Body of pancreas (tissue), 4 donors: ENCODE measurements at regions not wholly inside any gene's neighbourhood (a gene's known extent, or its start where the extent isn't known, plus 50 kb on each side); places are given as distances from the start of the nearest gene placed in this dataset.

Source experiments
- ATAC-seq: fragments of 150-250 bp; one replicate; pipeline ENCODE4 v1.9.1; 2016
- DNase-seq, 4 donors: peaks; one replicate each; pipeline ENCODE4 v3.0.0-alpha.2; 2019
- H3K27ac ChIP-seq, 4 donors: fragments of 200-600 bp; sonication (generic); 1 replicate in 3 of 4; 2 replicates in 1 of 4; pipeline versions ENCODE4 v1.5.1 to v1.6.1; 2016 to 2019; ENCODE audit warnings: mild to moderate bottlenecking in 1 of 4, mixed read lengths in 1 of 4, moderate library complexity in 1 of 4
- H3K27me3 ChIP-seq, 2 donors: fragments of 200-600 bp; sonication (generic); one replicate each; pipeline ENCODE4 v1.6.0; 2016; ENCODE audit warnings: mild to moderate bottlenecking in 1 of 2
- H3K36me3 ChIP-seq, 2 donors: fragments of 200-600 bp; sonication (generic); replicated peaks in 1 of 2; 2 replicates each; pipeline ENCODE4 v1.5.1; 2016; ENCODE audit warnings: low read depth in 2 of 2; ENCODE audit not compliant: insufficient read depth in 1 of 2
- H3K4me1 ChIP-seq: fragments of 200-600 bp; sonication (generic); one replicate; pipeline ENCODE4 v1.6.0; 2016
- H3K4me3 ChIP-seq, 2 donors: fragments of 200-600 bp; sonication (generic); 1 replicate in 1 of 2; 2 replicates in 1 of 2; pipeline ENCODE4 v1.5.1; 2016 to 2019
- H3K9me3 ChIP-seq, 3 donors: fragments of 200-600 bp; sonication (generic); 1 replicate in 2 of 3; 2 replicates in 1 of 3; pipeline ENCODE4 v1.5.1; 2016
- CTCF ChIP-seq, 7 experiments: fragments of 450-650 bp in 4 of 7; fragments of 200-600 bp in 3 of 7; sonication (generic) in 3 of 7; IDR thresholded peaks; one replicate each; pipeline ENCODE4 v1.5.1; 2016 to 2019; ENCODE audit warnings: antibody characterized with exemption in 7 of 7
- POLR2A ChIP-seq, 3 donors: fragments of 450-650 bp; IDR thresholded peaks; one replicate each; pipeline ENCODE4 v1.6.1; 2016; ENCODE audit warnings: antibody characterized with exemption in 3 of 3, mild to moderate bottlenecking in 2 of 3
- WGBS, 2 donors: methylation state at CpG; one replicate each; pipeline ENCODE4 v1.1.5; 2017; 5-methylcytosine and 5-hydroxymethylcytosine counted together
- intact Hi-C: fragments of 100-400 bp; cut with DNase I; formaldehyde crosslinking; loops from one replicate; pipeline ENCODE4 v1.15.1; 2023

- intact Hi-C loops, result no loop called here
- H3K9me3 ChIP-seq, result no peaks in the 10 kb centered on the region
- peaks cover 21% of the 10 kb centered on the region for H3K4me1 ChIP-seq
- ATAC-seq (no peak), DNase-seq (no peak)
- H3K4me3 ChIP-seq, result no peak overlapping the region
- no peaks in the 10 kb centered on the region for H3K36me3 ChIP-seq
- WGBS, 2 donors, result 40 to 46% methylated on average over 3 of the region's 3 CpGs
- H3K27me3 ChIP-seq, result no peaks in the 10 kb centered on the region
- H3K27ac ChIP-seq, result peak overlapping the region in 1 of 4 donors; percentile 36
- TF ChIP-seq CTCF (IDR thresholded peaks at IDR 0.05) (no peak), POLR2A (IDR thresholded peaks at IDR 0.05) (no peak)
These were observed 139.9 kb downstream of the SETD4 start for GRCh38 chr21:35920436-35920835.

GRCh38 chr21:35915030-35915429, 145.3 kb downstream of the SETD4 start:
- no peaks in the 10 kb centered on the region for H3K27me3 ChIP-seq
- TF ChIP-seq CTCF (IDR thresholded peaks at IDR 0.05) (no peak), POLR2A (IDR thresholded peaks at IDR 0.05) (no peak)
- no peak overlapping the region for H3K27ac ChIP-seq
- ATAC-seq, result no peak
- no peak for DNase-seq
- H3K36me3 ChIP-seq, result no peaks in the 10 kb centered on the region
- no peak overlapping the region for H3K4me3 ChIP-seq
- no peaks in the 10 kb centered on the region for H3K4me1 ChIP-seq
- WGBS, 2 donors, result 64 to 76% methylated on average over 1 of the region's 1 CpG
- intact Hi-C loops, result no loop called here
- no peaks in the 10 kb centered on the region for H3K9me3 ChIP-seq

GRCh38 chr21:35911412-35912191, 148.7 kb downstream of the SETD4 start:
- DNase-seq (no peak), ATAC-seq (peak; percentile 27)
- WGBS, 2 donors, result 68 to 74% methylated on average over 4 of the region's 4 CpGs

GRCh38 chr21:35909456-35910223, 150.7 kb downstream of the SETD4 start:
- TF ChIP-seq CTCF (IDR thresholded peaks at IDR 0.05), result no peak
- TF ChIP-seq POLR2A (IDR thresholded peaks at IDR 0.05), result no peak
- Histone ChIP-seq H3K27ac (no peak overlapping the region), H3K36me3 (no peaks in the 10 kb centered on the region), H3K4me3 (no peak overlapping the region), H3K9me3 (no peaks in the 10 kb centered on the region), H3K4me1 (no peaks in the 10 kb centered on the region), H3K27me3 (no peaks in the 10 kb centered on the region)
- ATAC-seq (no peak), DNase-seq (no peak)
- WGBS, 2 donors, result 67 to 76% methylated on average over 1 of the region's 1 CpG
- intact Hi-C loops, result no loop called here

More at GRCh38 chr21:35911412-35912191, 148.7 kb downstream of the SETD4 start:
- no peak for TF ChIP-seq POLR2A (IDR thresholded peaks at IDR 0.05)
- no peak for TF ChIP-seq CTCF (IDR thresholded peaks at IDR 0.05)
- no peaks in the 10 kb centered on the region for H3K9me3 ChIP-seq
- H3K27ac ChIP-seq, result no peak overlapping the region
- H3K4me3 ChIP-seq, result no peak overlapping the region
- H3K36me3 ChIP-seq, result no peaks in the 10 kb centered on the region
- H3K27me3 ChIP-seq, result no peaks in the 10 kb centered on the region
- intact Hi-C loops, result no loop called here
- H3K4me1 ChIP-seq, result no peaks in the 10 kb centered on the region
